GM03348 (cell line): ENCODE measurements at regions not wholly inside any gene's neighbourhood (a gene's known extent, or its start where the extent isn't known, plus 50 kb on each side); places are given as distances from the start of the nearest gene placed in this dataset.
A peak's percentile ranks its signal among the peaks of the same experiment; 100 is the strongest.

Experiments
- DNase-seq: peaks from one replicate; pipeline ENCODE4 v3.0.0; 2012; ENCODE audit warnings: low spot score

- DNase-seq = peak; percentile 12
These were observed 51.4 kb upstream of the CHMP2B start for GRCh38 chr3:87175732-87176131.

GRCh38 chr3:87173776-87174175, 53.3 kb upstream of the CHMP2B start:
- no peak for DNase-seq

DNA sequence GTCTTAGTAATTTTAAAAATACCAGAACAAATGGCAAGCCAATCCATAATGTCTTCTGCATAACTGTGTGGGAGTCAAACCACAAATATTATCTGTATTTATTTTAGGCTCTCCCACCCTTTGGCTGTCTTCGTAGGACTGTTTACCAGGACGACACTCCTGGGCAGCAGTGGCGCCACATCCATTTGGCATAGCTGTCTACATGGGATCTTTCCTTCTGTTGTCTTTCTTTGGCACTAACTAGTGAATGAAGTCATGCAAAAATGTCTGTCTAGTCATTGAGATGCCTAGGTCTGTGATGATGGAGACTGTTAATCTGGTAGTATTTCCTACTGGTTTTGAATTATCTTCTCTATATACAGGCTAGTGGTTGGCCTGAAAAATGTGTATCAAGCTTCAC, 54.0 kb upstream of the CHMP2B start:
- no peak for DNase-seq

GRCh38 chr3:87167628-87168456, 59.3 kb upstream of the CHMP2B start:
- peak; percentile 50 for DNase-seq

DNA sequence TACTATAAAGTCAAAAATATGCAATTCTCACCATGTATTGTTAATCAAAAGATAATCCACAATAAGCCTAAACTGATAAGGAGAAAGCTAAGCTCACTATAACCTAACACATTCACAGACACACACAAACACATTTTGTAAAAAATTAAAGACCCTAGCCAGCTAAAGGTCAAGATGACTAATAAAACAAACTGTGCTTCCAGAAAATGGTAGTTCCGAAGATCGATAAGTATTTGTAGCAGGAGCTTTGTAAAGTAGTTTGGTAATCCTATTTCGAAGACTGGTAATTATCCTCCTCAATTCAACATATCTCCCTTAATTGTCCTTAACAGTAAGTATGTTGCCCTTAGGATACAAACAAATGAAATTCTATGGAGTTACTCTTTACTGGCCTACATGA, 62.9 kb upstream of the CHMP2B start:
- no peak for DNase-seq

GRCh38 chr3:87161851-87162250, 65.3 kb upstream of the CHMP2B start:
- no peak for DNase-seq

- no peak for DNase-seq
These were observed 65.7 kb upstream of the CHMP2B start for GRCh38 chr3:87161417-87161816.

- no peak for DNase-seq
These were observed 66.1 kb upstream of the CHMP2B start for GRCh38 chr3:87161013-87161412.

GRCh38 chr3:87158823-87159222, 68.3 kb upstream of the CHMP2B start:
- DNase-seq = no peak

GRCh38 chr3:87148020-87148419, 79.1 kb upstream of the CHMP2B start:
- DNase-seq = no peak

- DNase-seq = no peak
These were observed 79.5 kb upstream of the CHMP2B start for GRCh38 chr3:87147562-87147961.

- no peak for DNase-seq
These were observed 81.6 kb upstream of the CHMP2B start for GRCh38 chr3:87145553-87145952.

DNA sequence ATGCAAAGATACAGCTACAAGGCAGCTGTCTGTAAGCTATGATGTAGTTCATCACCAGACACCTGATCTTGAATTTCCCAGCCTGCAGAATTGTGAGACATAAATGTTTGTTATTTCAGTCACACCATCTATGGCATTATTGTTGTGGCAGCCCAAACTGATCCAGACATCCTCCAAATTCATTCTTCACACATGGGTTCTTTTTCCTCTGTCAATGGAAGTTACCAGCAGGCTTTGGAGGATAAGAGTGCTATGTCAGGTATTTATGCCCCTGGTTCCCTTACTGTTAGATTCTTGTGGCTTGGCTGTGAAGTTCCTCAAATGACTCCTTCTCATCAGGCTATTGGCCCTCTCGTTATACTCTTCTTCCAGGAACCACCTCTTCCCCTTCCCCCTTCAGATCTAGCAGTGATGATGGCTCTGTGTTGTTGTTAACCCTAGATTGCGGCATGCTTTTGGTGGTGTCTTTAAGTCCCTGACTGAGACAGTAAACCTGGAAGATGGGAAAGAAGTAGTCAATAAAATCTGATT, 91.0 kb upstream of the CHMP2B start:
- no peak for DNase-seq

DNA sequence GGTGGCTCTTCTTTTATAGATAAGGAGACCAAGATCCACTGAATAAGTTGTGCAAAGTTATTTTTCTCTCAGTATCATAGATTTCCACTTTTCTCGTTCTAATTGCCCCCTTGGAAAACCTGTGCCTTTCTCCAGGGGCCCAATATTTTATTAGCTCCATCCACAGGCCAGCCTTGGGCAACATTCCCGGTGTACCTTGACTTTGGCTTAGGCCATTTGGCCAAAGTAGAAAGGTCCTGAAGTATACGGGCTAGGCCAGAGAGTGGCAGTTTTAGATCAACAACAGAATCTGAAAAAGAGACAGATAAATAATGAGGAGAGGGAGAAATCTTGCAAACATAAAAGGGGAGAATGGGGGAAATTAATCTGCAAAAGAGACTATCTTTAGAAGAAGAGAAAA, 91.7 kb upstream of the CHMP2B start:
- no peak for DNase-seq

- no peak for DNase-seq
These were observed 94.3 kb upstream of the CHMP2B start for GRCh38 chr3:87132801-87133200.

- DNase-seq = no peak
These were observed 99.1 kb upstream of the CHMP2B start for GRCh38 chr3:87128006-87128405.

- no peak for DNase-seq
These were observed 99.8 kb upstream of the CHMP2B start for GRCh38 chr3:87127281-87127680.

DNA sequence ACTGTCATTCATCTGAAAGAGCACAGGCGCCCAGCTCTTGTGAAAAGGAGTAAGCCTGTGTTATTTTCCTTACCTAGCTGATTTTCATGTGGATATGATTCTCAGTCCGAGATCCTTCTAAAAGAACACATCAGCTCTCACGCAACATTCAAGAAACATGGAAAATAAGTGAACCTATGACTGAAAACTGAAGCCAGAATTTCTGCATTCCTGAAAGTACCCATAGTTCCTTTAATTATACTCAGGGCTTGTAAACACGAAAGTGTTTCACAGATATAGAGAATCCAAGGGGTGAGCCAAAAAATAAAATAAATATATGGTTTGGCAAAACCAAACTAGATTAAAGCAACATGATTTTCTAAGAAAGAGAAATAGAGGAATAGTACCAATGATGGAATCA, 100.8 kb upstream of the CHMP2B start:
- no peak for DNase-seq

- no peak for DNase-seq
These were observed 102.0 kb upstream of the CHMP2B start for GRCh38 chr3:87125116-87125515.

- DNase-seq = no peak
These were observed 104.3 kb upstream of the CHMP2B start for GRCh38 chr3:87122766-87123165.

DNA sequence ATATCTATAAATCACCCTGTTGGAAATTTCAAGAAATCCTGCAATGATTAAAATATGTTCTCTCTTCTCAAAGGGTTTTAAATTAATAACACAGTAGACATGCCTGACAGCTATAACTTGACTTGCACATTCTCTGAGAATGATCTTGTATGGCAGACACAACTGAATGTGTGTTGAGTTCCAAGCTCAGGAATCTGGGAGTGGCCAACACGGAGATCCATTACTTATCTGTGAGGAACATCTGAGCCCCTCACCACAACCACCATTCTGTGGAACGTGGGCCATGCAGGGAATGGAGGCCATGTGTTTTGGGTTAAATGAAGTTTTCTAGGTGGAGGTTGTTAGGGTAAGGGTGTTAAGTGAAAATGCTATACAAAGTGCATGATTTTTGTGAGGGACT, 105.3 kb upstream of the CHMP2B start:
- no peak for DNase-seq

DNA sequence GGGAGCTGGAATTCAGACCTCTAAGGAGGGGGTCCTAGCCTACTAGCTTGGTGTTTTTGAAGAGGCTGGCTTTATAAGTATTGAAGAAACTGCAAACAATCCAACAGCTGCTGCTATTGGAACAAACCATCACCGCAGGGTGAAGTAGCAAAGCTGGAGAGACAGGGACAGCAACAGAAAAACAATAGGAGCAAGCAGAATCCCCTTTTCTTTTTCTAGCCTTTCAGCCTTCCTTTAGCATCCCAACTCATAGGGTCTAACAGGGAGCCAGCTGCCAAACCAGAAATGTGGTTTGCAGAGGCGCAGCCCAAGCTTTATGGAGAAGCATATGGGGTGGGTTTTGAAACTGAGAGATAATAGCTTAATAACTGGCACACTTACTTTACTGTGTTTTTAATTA, 106.2 kb upstream of the CHMP2B start:
- DNase-seq = no peak

- no peak for DNase-seq
These were observed 106.9 kb upstream of the CHMP2B start for GRCh38 chr3:87120236-87120635.

DNA sequence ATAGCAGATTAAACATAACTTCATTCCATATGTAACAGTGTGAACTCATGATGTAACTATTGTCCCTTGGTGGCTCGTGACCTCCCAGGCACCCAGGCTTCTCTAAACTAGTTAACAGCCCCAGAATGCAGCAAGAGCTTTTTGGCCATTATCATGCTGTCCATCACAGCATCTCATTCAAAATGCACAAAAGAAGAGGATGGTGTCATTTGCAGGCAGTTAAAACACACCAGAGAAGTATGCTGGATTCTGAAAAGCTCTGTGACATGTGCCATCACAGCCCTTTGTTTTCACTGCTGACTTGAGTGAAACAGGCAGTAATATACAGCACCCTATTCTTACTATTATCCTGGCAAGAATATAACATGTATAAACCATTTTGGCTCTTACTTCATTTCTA, 117.6 kb upstream of the CHMP2B start:
- no peak for DNase-seq
